ENCODE measurements at regions not wholly inside any gene's neighbourhood (a gene's known extent, or its start where the extent isn't known, plus 50 kb on each side); places are given as distances from the start of the nearest gene placed in this dataset.

DNA sequence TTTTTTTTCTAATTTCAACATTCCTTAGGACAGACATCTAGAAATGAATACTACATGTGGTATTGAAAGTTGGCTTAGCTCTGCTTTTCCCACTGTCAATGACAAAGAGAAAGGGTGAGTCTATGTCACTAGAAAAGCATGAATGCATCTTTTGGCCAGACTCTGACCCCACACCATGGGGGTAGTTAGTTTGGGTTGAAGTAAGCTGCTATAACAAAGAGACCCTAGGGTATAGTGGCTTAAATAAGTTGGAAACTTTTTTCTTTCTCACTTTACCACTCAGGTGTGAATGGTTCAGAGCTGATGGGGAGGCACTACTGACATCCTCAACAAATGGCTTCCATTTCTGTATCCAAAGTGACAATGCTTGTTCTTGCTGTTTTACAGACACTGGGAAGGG lies 161.5 kb downstream of the DLEU7 start:
- TF ChIP-seq, protein P1, sequence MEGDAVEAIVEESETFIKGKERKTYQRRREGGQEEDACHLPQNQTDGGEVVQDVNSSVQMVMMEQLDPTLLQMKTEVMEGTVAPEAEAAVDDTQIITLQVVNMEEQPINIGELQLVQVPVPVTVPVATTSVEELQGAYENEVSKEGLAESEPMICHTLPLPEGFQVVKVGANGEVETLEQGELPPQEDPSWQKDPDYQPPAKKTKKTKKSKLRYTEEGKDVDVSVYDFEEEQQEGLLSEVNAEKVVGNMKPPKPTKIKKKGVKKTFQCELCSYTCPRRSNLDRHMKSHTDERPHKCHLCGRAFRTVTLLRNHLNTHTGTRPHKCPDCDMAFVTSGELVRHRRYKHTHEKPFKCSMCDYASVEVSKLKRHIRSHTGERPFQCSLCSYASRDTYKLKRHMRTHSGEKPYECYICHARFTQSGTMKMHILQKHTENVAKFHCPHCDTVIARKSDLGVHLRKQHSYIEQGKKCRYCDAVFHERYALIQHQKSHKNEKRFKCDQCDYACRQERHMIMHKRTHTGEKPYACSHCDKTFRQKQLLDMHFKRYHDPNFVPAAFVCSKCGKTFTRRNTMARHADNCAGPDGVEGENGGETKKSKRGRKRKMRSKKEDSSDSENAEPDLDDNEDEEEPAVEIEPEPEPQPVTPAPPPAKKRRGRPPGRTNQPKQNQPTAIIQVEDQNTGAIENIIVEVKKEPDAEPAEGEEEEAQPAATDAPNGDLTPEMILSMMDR (IDR thresholded peaks at IDR 0.05), result no peak
- TF ChIP-seq POLR2A (IDR thresholded peaks at IDR 0.05), result no peak

Data from vagina (tissue), 2 donors.